ENCODE measurements at regions not wholly inside any gene's neighbourhood (a gene's known extent, or its start where the extent isn't known, plus 50 kb on each side); places are given as distances from the start of the nearest gene placed in this dataset.

DNA sequence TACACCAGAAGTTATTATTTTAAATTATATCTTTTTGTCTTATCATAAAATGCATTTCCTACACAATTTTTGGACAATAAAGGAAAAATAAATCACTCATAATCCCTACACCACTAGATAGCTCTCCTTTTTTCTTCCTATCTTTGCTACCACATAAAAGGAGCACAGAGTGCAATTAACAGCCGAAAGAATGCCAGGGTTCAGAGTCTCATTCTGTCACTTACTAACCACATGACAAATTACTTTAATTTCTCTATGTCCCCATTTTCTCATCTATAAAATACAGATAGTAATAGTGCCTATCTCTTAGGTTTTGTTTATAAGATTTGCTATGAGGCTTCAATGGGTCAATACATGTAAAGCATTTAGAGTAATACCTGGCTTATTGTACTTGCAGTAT lies 158.7 kb upstream of the GRIN3A start:
- TF ChIP-seq, protein P1, sequence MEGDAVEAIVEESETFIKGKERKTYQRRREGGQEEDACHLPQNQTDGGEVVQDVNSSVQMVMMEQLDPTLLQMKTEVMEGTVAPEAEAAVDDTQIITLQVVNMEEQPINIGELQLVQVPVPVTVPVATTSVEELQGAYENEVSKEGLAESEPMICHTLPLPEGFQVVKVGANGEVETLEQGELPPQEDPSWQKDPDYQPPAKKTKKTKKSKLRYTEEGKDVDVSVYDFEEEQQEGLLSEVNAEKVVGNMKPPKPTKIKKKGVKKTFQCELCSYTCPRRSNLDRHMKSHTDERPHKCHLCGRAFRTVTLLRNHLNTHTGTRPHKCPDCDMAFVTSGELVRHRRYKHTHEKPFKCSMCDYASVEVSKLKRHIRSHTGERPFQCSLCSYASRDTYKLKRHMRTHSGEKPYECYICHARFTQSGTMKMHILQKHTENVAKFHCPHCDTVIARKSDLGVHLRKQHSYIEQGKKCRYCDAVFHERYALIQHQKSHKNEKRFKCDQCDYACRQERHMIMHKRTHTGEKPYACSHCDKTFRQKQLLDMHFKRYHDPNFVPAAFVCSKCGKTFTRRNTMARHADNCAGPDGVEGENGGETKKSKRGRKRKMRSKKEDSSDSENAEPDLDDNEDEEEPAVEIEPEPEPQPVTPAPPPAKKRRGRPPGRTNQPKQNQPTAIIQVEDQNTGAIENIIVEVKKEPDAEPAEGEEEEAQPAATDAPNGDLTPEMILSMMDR (IDR thresholded peaks at IDR 0.05; ENCODE audit: low read depth, low read length, poor library complexity, severe bottlenecking), result no peak
- no peak for TF ChIP-seq EZH2phosphoT487 (IDR thresholded peaks at IDR 0.05; ENCODE audit: borderline replicate concordance, low read length)

Data from DOHH2 (cell line).